GM18502 (cell line): ENCODE measurements at regions not wholly inside any gene's neighbourhood (a gene's known extent, or its start where the extent isn't known, plus 50 kb on each side); places are given as distances from the start of the nearest gene placed in this dataset.
"Not testable (repeated sequence)": the region's sequence is repeated elsewhere in the genome, so short reads cannot be mapped to it uniquely, and the experiment has no call there.

Experiments
- ATAC-seq: cut with Tn5 transposase; IDR thresholded peaks from one replicate; pipeline ENCODE4 v1.9.1; 2021; ENCODE audit warnings: mild to moderate bottlenecking; ENCODE audit not compliant: unreplicated experiment, poor library complexity

- no peak for ATAC-seq
Measured at GRCh38 chr2:175441181-175441761, 259.8 kb upstream of the ATP5MC3 start.

- ATAC-seq, result no peak
Measured at GRCh38 chr2:175439416-175439815, 257.9 kb upstream of the ATP5MC3 start.

DNA sequence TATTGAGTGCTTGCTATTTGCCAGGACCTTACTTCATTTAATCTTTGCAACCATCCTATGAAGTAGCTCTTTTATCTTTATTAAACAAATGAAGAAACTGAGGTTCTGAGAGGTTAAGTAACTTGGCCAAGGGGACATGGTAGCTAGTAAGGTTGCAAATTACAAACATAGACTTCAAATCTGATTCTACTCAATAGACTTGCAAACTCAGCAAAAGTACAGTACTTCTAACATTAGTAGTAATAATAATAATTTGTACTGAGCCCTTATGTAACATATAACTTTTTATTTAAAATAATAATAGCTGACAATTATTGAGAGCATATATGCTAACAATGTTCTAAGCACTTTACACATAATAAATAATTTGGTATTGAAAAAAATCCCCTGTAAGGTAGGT is 255.7 kb upstream of the ATP5MC3 start:
- ATAC-seq, result no peak

- ATAC-seq, result no peak
Measured at GRCh38 chr2:175436076-175436475, 254.6 kb upstream of the ATP5MC3 start.

GRCh38 chr2:175435012-175435411 is 253.5 kb upstream of the ATP5MC3 start:
- ATAC-seq, result no peak

DNA sequence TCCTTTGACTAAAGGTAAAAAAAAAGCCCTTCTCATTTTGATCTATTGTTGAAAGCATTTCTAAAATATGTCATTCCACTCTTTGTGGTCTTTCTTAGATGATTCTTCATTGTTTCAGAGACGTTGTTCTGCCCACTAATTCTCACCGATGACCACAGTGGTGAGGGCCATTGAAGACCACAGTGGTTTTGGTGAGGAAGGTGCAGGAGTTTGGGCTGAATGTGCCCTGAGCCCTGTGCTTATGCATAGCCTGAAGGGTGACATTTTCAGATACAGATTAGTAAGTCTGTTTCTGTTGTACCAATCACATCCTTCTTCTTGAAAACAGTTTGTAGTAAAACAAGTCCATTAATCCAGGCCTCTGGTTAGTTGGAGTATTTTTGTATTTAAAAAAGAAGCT is 251.3 kb upstream of the ATP5MC3 start:
- ATAC-seq, result no peak

GRCh38 chr2:175432021-175432420 is 250.5 kb upstream of the ATP5MC3 start:
- ATAC-seq, result no peak

- ATAC-seq, result no peak
Measured at GRCh38 chr2:175431101-175431946, 249.8 kb upstream of the ATP5MC3 start.

DNA sequence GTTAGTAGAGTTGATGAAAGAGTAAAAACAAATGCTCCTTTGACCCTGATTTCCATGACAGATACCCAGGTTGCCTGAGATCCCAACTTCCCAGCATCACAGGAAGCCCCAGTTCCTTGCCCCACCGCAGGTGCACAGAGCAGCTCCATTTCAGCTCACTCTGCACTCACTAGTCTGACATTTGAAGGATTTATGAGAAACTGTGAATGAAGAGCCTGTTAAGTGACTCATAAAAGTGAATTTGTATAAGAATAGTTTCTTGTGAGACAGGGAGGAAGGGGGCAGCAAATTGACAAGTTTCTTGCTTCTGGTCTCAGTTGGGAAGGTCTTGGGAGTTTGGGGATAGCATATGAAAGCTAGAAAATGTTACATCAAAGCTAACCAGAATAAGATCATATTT is 248.7 kb upstream of the ATP5MC3 start:
- ATAC-seq, result no peak

DNA sequence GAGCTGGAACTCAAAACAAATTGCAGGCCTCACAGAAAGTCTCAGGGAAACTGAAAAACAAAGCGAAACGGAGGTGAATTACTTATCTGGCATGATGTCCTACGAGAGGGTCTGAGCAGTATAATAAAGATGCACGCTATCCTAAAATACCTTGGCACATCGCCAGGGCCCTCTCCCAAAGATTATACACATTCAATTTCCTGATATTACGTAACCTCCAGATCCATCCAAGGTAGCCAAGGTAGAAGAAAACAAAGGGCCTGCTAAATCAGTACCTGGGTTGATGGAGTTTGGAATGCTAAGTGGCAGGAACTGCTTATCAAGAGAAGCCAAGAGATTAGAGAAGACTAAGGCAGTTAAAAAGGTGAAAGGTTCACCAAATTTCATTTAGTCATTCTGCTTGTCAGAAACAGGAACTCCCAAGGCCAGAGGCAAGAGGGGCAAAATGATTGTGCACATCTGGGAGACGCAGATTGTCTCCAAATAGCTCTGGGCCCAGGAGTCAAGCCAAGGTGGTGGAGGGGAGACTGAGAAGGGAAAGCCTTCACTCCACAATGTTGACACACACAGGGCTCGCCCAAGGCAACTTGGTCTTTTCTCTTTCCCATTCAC is 236.8 kb upstream of the ATP5MC3 start:
- no peak for ATAC-seq

DNA sequence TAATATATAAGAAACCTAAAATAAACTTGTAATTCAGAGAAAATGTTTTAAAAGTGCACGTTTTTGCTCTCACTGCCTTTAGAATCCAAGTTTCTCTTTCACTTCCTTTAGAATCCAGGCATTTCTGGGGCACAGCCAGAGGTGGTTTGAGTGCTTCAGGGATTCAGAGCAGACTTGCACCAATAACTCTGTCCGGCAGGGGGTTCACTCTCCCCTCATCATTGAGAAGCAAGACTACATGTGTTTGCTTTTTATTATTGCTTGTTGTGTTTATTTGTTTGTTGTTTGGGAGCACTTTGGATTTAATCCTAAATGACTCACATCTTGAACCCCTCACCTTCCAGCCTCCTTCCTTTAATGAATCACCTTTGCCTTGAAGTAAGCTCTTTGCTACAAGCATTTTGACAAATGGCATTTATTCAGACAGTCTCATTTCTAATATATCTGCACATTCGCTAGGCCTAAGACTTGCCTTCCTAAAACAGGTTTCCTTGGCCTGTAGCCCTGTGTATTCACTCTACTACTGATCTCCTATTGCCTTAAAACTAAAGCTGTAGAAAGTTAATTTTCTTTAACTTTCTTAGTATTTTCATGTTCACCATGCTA is 233.5 kb upstream of the ATP5MC3 start:
- no peak for ATAC-seq

DNA sequence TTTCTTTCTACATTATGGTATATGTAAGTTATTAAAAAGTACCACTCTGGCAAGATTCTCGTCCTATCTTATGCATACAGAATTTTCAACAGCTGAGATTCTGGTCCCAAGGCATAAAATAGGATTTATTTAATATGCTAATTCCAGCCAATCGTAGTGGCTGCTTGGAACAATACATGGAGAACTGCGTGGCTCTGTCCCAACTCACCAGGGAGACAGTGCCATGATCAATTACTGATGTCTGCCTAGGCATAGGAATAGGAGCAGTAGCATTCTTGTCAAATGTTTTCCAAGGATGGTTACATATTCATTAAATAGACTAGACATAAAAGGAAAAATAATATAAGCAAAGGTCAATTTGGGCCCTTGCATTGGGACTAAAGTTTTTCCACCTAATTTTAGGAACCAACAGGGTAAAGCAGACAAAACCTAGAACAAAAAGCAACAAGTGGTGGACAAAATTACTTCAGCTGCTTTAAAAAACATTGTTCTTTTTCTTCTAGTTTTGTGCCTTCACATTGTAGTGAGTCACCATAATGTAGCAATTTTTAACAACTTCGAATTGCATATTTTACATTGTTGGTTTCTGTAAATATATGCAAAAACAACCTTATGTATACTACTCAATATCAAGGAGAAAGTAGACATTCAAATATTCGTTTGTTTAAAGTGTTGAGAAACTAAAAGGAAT is 232.8 kb upstream of the ATP5MC3 start:
- ATAC-seq, result no peak

GRCh38 chr2:175410941-175411340 is 229.4 kb upstream of the ATP5MC3 start:
- not testable (repeated sequence) for ATAC-seq

- no peak for ATAC-seq
Measured at GRCh38 chr2:175404839-175405238, 223.3 kb upstream of the ATP5MC3 start.

DNA sequence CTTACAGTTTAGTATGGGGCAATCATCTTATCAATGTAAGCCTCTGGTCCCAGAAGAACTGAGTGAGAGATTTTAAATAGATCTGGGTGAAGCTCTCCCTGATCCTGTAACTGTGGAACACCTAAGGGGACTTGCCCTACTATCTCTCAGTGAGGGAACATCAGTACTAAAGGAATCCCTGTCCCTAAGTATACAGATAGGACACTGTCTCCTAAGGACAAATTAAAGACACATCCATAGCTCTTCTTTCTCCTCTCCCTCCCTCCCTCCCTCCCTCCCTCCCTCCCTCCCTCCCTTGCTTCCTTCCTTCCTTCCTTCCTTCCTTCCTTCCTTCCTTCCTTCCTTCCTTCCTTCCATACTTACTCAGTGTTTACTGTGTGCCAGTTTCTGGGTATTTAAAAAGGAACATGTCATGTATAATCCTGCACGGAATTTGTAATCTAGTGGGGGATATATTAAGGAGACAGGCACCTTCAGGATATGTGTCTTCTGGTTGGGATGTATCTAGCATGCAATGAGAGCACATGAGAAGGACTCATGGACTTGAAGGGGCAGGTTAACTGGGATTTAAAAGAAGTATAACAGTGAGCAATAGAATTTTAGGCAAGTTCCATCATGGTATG is 222.2 kb upstream of the ATP5MC3 start:
- ATAC-seq, result no peak

GRCh38 chr2:175402571-175402970 is 221.1 kb upstream of the ATP5MC3 start:
- ATAC-seq, result no peak

- no peak for ATAC-seq
Measured at GRCh38 chr2:175401956-175402469, 220.5 kb upstream of the ATP5MC3 start.

DNA sequence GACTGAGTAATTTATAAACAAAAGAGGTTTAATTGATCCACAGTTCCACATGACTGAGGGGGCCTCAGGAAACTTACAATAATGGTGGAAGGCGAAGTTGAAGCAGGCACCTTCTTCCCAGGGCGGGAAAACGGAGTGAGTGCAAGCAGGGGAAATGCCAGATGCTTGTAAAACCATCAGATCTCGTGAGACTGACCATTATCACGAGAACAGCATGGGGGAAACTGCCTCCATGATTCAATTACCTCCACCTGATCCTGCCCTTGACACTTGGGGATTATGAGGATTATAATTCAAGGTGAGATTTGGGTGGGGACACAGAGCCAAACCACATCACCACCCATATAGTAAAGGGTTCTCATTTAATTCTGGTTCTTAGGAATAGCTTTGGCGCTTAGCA is 219.5 kb upstream of the ATP5MC3 start:
- ATAC-seq, result no peak

- ATAC-seq, result no peak
Measured at GRCh38 chr2:175399326-175399725, 217.8 kb upstream of the ATP5MC3 start.

GRCh38 chr2:175398848-175399247 is 217.3 kb upstream of the ATP5MC3 start:
- ATAC-seq, result no peak
